GM23338 (cell line): ENCODE measurements at regions not wholly inside any gene's neighbourhood (a gene's known extent, or its start where the extent isn't known, plus 50 kb on each side); places are given as distances from the start of the nearest gene placed in this dataset.

ENCODE experiments used
- ATAC-seq: fragments of 200-7000 bp; cut with Tn5 transposase; 3 replicates; pipeline ENCODE4 v1.9.1; 2020
- DNase-seq: peaks from one replicate; pipeline ENCODE4 v3.0.0-alpha.2; 2015; ENCODE audit warnings: low spot score
- H2AFZ ChIP-seq: fragments of 200-600 bp; sonication (generic); 2 replicates; pipeline ENCODE4 v1.8.0; 2016; ENCODE audit warnings: antibody characterized with exemption, mild to moderate bottlenecking, moderate library complexity
- H3F3A ChIP-seq: fragments of 200-600 bp; sonication (generic); replicated peaks from 2 replicates; pipeline ENCODE4 v1.8.0; 2017; ENCODE audit warnings: antibody characterized with exemption, mixed run types, low read depth
- H3K27ac ChIP-seq: fragments of 200-600 bp; sonication (generic); 2 replicates; pipeline ENCODE4 v1.6.1; 2016; ENCODE audit warnings: low read depth
- H3K27me3 ChIP-seq: fragments of 200-600 bp; sonication (generic); 2 replicates; pipeline ENCODE4 v1.8.0; 2016; ENCODE audit warnings: mild to moderate bottlenecking, mixed run types, moderate library complexity; ENCODE audit not compliant: insufficient read depth
- H3K36me3 ChIP-seq: fragments of 200-600 bp; sonication (generic); 2 replicates; pipeline ENCODE4 v1.8.0; 2016; ENCODE audit warnings: mild to moderate bottlenecking; ENCODE audit not compliant: insufficient read depth
- H3K4me1 ChIP-seq: fragments of 200-600 bp; sonication (generic); 2 replicates; pipeline ENCODE4 v1.8.0; 2016; ENCODE audit warnings: mild to moderate bottlenecking, moderate library complexity; ENCODE audit not compliant: insufficient read depth
- H3K4me2 ChIP-seq: fragments of 200-600 bp; sonication (generic); 2 replicates; pipeline ENCODE4 v1.7.1; 2017; ENCODE audit warnings: mixed run types
- H3K4me3 ChIP-seq: fragments of 200-600 bp; sonication (generic); 2 replicates; pipeline ENCODE4 v1.6.1; 2016; ENCODE audit warnings: mixed run types
- H3K79me2 ChIP-seq: fragments of 200-600 bp; sonication (generic); replicated peaks from 2 replicates; pipeline ENCODE4 v1.8.0; 2017; ENCODE audit warnings: mild to moderate bottlenecking; ENCODE audit not compliant: insufficient read depth
- H3K9me2 ChIP-seq: fragments of 200-600 bp; sonication (generic); 2 replicates; pipeline ENCODE4 v1.8.0; 2017; ENCODE audit not compliant: insufficient read depth
- H4K20me1 ChIP-seq: fragments of 200-600 bp; sonication (generic); replicated peaks from 2 replicates; pipeline ENCODE4 v1.8.0; 2017; ENCODE audit warnings: mild to moderate bottlenecking; ENCODE audit not compliant: insufficient read depth
- H3K27ac Mint-ChIP-seq: 2 replicates; pipeline ENCODE4 v1.8.0; 2020; ENCODE audit warnings: inconsistent platforms, mild to moderate bottlenecking, moderate library complexity, mixed read lengths
- H3K27me3 Mint-ChIP-seq: 3 replicates; pipeline ENCODE4 v1.8.0; 2022; ENCODE audit warnings: low read depth, mild to moderate bottlenecking, moderate library complexity, mixed read lengths, inconsistent platforms; ENCODE audit not compliant: insufficient read depth, poor library complexity
- H3K36me3 Mint-ChIP-seq: 3 replicates; pipeline ENCODE4 v1.8.0; 2021; ENCODE audit warnings: low read depth, mild to moderate bottlenecking, inconsistent platforms, moderate library complexity, mixed read lengths
- H3K4me1 Mint-ChIP-seq: 3 replicates; pipeline ENCODE4 v1.8.0; 2020; ENCODE audit warnings: mild to moderate bottlenecking, inconsistent platforms, mixed read lengths
- H3K4me3 Mint-ChIP-seq: 3 replicates; pipeline ENCODE4 v1.8.0; 2021; ENCODE audit warnings: moderate library complexity, mild to moderate bottlenecking, inconsistent platforms, mixed read lengths
- H3K9me3 Mint-ChIP-seq: 3 replicates; pipeline ENCODE4 v1.8.0; 2020; ENCODE audit warnings: moderate library complexity, mild to moderate bottlenecking, inconsistent platforms, mixed read lengths
- CREB1 ChIP-seq: fragments of 250-450 bp; sonication (Bioruptor Pico); IDR thresholded peaks from 2 replicates; pipeline ENCODE4 v1.5.0; 2020; ENCODE audit warnings: low read depth, mild to moderate bottlenecking, moderate library complexity
- ETS1 ChIP-seq: IDR thresholded peaks from 2 replicates; pipeline ENCODE4 v1.6.1; 2016; ENCODE audit warnings: antibody characterized with exemption
- EZH2 ChIP-seq: fragments of 200-600 bp; sonication (generic); IDR thresholded peaks from one replicate; pipeline ENCODE4 v1.8.0; 2017; ENCODE audit warnings: antibody characterized with exemption, mild to moderate bottlenecking, low read depth; ENCODE audit not compliant: unreplicated experiment
- NANOG ChIP-seq: IDR thresholded peaks from 2 replicates; pipeline ENCODE4 v1.6.1; 2016; ENCODE audit warnings: antibody characterized with exemption, borderline replicate concordance
- REST ChIP-seq: IDR thresholded peaks from one replicate; pipeline ENCODE4 v1.6.1; 2018; ENCODE audit warnings: antibody characterized with exemption; ENCODE audit not compliant: unreplicated experiment
- STAT1 ChIP-seq: IDR thresholded peaks from one replicate; pipeline ENCODE4 v1.6.1; 2016; ENCODE audit warnings: antibody characterized with exemption; ENCODE audit not compliant: unreplicated experiment
- ZNF114 ChIP-seq: fragments of 250-450 bp; sonication (Bioruptor Pico); IDR thresholded peaks from 2 replicates; pipeline ENCODE4 v1.5.0; 2020; ENCODE audit warnings: mild to moderate bottlenecking, moderate library complexity
- ZNF331 ChIP-seq: fragments of 250-450 bp; sonication (Bioruptor Pico); IDR thresholded peaks from 2 replicates; pipeline ENCODE4 v1.5.0; 2020; ENCODE audit warnings: low read depth, mild to moderate bottlenecking, moderate library complexity
- ZNF462 ChIP-seq: fragments of 250-450 bp; sonication (Bioruptor Pico); IDR thresholded peaks from 2 replicates; pipeline ENCODE4 v1.5.0; 2020; ENCODE audit warnings: mild to moderate bottlenecking, moderate library complexity

DNA sequence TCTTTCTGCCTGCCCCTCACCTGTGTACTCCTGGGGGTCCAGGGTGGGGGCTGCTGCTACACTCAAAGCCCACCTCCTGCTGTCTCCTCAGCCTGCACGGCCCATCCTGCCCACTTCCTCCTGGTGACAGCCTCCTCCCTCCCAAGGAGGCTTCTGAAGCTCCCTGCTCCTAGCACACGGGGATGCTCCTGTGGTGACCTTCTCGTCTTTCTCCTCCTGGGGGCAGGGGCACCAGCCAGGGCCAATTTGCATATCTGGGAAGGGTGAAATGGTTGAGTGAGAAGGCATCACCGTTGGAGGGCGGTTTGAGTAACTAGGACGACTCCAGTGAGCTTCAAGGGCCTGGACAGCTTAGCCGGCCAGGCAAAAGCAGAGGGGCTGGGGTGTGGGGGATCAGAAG, 51.9 kb upstream of the COL5A1 start (continued):
- TF ChIP-seq NANOG: no peak
- no peak for TF ChIP-seq ZNF331 (CRISPR knock-in tag)
- no peak for TF ChIP-seq ZNF462
- no peak for TF ChIP-seq EZH2
- TF ChIP-seq ZNF114: no peak
- no peak for TF ChIP-seq CREB1 (CRISPR knock-in tag)
- no peak for TF ChIP-seq ETS1

DNA sequence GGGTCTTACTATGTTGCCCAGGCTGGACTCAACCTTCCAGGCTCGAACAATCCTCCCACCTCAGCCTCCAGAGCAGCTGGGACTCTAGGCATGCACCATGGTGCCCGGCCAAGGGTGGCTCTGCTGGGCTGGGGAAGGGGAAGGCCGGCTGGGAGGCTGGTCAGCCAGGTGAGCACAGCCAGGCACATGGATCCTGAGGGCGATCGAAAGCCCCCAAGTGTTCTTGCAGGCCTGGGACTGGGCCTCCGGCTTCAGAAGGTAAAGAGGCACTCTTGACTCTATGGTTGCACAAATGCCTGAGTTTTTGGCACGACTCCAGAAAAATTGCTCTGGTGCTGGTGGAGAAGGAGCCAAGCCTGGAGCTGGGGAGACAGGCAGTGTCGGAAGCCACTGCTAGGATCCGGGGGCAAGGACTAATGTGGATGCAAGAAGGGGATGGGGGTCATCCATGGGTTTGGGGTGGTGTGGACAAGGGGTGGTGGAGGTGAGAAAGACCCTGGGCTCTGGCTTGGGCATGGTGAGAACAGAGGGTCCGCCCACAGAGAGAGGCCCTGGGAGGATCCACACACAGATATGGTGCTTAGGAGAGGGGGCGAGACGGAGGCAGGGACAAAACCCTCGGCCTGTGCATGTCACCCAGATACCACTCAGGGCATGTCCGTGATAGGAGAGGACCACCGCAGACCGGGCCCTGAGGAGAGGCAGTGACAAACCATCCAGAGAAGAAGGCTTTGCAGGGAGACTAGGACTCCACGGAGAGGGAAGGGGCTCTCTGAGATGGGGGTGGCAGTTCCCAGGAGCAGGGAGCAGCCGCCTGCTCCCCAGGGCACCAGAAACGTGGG, 51.1 kb upstream of the COL5A1 start:
- TF ChIP-seq ETS1: no peak
- no peak for TF ChIP-seq REST
- TF ChIP-seq STAT1: no peak
- no peak for TF ChIP-seq ZNF114
- TF ChIP-seq EZH2: no peak
- no peaks in the 10 kb centered on the region for H3F3A ChIP-seq
- ATAC-seq: no peak
- H3K36me3 ChIP-seq: no peaks in the 10 kb centered on the region
- Mint-ChIP-seq H3K36me3 (no peaks in the 10 kb centered on the region; the same call in 2 of the 3 replicates), H3K4me3 (no peak overlapping the region), H3K27me3 (peaks cover 19% of the 10 kb centered on the region), H3K9me3 (peaks cover 2% of the 10 kb centered on the region; the same call in 2 of the 3 replicates), H3K27ac (peak overlapping the region; percentile 9; the same call in 1 of the 2 replicates), H3K4me1 (peaks cover 4% of the 10 kb centered on the region)
- no peak overlapping the region for H3K27ac ChIP-seq
- no peak overlapping the region for H2AFZ ChIP-seq
- H3K27me3 ChIP-seq: no peaks in the 10 kb centered on the region
- no peak for DNase-seq
- no peaks in the 10 kb centered on the region for H3K79me2 ChIP-seq
- H3K9me2 ChIP-seq: no peaks in the 10 kb centered on the region
- no peak overlapping the region for H3K4me3 ChIP-seq
- no peak overlapping the region for H3K4me2 ChIP-seq
- no peaks in the 10 kb centered on the region for H3K4me1 ChIP-seq
- H4K20me1 ChIP-seq: no peaks in the 10 kb centered on the region
